Right renal pelvis (tissue), 4 donors: ENCODE measurements at regions not wholly inside any gene's neighbourhood (a gene's known extent, or its start where the extent isn't known, plus 50 kb on each side); places are given as distances from the start of the nearest gene placed in this dataset.

Experiments
- DNase-seq, 4 donors: peaks; one replicate each; pipeline ENCODE4 v3.0.0-alpha.2; 2013; ENCODE audit warnings: low read depth in 4 of 4, low spot score in 3 of 4, missing footprints in 1 of 4

DNA sequence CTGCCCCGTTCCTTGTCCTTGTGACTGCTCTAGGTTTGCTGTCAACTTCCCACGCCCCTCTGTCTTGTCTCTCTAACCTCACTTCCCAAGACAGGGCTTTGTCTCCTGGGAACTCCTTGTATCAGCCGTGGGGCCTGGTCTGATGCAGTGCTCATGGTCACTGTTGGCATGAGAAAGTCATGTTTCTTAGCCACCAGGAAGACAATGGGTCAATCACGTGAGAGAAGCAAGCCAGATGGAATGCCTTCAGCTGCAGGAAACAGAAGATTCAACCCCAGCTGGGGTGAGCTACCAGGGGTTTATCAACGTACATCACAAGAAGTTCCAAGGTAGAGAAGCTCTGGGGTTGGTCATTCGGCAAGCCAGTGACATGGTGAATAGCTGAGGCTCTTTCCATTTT is 116.6 kb downstream of the IRF8 start:
- DNase-seq, result no peak

- DNase-seq, result no peak
Measured at GRCh38 chr16:86016201-86016965, 117.4 kb downstream of the IRF8 start.

DNA sequence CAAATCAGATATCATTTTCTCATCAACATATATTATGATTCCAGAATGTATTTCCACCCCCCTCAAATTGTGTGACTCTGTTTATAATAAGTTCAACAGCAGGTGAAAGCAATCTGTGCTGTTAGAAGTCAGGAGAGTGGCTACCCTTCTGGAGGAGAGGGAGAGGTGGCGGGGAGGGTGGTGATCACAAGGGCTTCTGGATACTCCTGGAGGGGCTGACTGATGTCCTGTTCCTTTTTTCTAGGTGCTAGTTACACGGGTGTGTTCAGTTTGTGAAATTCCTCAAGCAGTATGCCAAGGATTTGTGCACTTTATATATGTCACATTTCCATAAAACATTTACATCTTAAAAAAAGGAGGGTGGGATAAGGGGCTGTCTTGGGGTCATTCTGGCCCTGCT is 119.1 kb downstream of the IRF8 start:
- DNase-seq, result no peak

GRCh38 chr16:86018487-86018886 is 119.5 kb downstream of the IRF8 start:
- peak in 2 of 4 donors; percentile 39 to 44 for DNase-seq

DNA sequence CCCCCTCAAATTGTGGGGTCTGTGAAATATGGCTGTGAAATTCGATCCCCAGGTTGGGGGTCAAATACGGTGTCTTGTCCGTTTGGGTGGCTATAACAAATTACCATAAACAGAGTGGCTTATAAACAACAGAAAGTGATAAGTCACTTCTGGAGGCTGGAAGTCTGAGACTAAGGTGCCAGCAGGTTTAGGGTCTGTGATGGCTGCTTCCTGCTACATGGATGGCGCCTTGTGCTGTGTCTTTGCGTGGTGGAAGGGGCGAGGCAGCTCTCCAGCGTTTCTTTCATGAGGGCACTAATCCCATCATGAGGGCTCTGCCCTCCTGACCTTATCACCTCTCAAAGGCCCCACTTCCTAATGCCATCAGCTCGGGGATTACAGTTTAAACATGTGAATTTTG is 120.0 kb downstream of the IRF8 start:
- DNase-seq, result no peak

DNA sequence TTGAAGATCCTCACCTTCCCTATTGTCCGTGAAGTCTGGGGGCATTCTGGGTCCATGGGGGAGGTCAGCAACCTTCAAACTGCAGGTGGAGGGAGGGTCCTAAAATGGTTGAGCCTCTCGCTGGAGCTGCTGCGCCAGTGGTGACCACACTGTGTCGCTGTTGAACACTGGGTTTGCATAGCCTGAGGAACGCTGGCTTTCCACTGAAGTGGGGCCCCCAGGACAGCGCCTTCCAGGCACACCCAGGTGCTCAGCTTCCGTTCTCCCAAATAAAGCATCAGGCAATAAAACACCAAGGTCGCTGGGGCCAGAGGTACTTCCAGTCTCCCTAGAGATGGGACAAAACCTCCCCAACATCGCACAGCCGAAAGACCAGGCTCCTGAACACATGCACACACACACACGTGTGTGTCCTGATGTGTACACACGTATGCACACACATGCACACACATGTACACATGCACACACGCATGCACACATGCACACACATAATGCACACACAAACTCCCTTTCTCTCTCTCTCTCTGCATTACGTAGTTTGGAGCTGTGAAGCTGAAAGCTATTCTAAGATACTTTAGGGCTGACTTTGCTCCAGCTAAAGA is 120.6 kb downstream of the IRF8 start:
- DNase-seq, result no peak

DNA sequence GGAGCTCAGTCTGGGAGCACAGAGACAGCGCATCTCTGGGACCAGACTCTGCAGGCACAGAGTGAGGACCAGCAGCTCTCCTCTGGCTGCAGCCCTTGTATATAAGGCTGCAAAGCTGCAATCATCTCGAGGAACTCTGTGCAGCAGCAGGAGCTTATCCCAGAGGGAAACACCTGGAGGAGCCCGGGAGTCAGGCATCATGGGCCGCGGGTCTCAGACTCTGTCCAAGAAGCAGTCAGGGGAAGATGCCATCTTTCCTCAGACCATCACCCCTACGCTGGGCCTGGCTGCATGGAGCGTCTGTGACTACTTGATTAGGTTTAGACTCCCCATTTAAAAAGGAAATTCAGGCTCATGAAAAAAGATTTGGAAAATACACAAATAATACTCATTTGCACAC is 122.0 kb downstream of the IRF8 start:
- no peak for DNase-seq

- DNase-seq, result no peak
Measured at GRCh38 chr16:86022381-86022960, 123.5 kb downstream of the IRF8 start.

DNA sequence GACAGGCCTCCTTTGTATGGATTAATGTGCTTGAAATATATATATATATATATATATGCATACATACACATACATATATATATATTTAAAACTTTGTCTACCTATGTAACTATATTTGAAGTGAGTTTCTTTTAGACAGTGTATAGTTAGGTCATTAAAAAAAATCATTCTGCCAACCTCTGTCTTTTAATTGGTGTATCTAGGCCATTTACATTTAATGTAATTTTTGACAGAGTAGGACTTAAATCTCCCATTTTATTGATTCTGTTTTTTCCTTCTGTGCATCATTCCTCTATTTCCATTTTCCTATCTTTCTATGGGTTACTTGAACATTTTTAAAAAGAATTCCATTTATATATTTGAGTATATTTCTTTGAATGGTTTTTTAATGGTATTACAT is 125.2 kb downstream of the IRF8 start:
- no peak for DNase-seq

DNA sequence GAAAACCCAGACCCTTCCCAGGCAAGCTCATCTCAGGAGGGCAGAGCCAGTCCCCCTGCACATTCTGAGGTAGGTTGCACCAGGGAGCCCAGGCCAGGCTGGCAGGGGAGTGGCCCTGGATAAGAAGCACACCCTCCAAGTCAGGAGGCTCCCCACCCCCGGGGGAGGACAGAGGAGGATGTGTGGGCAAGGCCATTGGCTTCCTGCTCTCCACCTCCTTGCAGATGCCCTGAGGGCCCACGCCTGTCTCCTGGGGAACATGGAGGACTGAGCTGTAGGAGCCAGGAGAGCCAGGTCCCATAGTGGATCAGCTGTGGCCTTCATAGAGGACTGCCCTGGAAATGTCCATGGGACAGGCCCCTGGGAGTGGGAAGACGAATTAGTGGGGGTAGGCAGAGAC is 126.7 kb downstream of the IRF8 start:
- DNase-seq, result no peak

GRCh38 chr16:86026171-86026910 is 127.4 kb downstream of the IRF8 start:
- no peak for DNase-seq

GRCh38 chr16:86026916-86027315 is 128.0 kb downstream of the IRF8 start:
- no peak for DNase-seq

- no peak for DNase-seq
Measured at GRCh38 chr16:86027373-86028126, 128.6 kb downstream of the IRF8 start.

GRCh38 chr16:86029131-86029741 is 130.3 kb downstream of the IRF8 start:
- no peak for DNase-seq

DNA sequence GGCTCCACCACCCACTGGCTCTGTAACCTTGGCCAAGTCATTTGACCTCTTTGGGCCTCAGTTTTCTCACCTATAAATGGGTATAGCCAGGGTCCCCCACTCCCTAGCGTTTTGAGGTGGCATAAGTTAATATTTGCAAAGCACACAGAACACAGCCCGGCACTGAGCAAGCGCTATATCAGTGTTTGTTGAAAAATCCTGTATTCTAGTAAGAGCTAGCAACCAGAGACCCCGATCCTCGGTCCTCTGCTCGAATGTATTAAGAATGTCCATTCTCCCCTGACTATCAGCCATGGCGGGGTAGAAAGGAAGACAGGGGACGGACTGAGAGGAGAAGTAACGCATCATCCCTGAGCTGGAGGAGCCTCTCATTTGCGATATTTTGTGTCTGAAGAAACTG is 131.2 kb downstream of the IRF8 start:
- no peak for DNase-seq

- no peak for DNase-seq
Measured at GRCh38 chr16:86031141-86031678, 132.2 kb downstream of the IRF8 start.

- peak; percentile 54 to 71 (median 61) for DNase-seq
Measured at GRCh38 chr16:86033016-86033474, 134.1 kb downstream of the IRF8 start.

GRCh38 chr16:86033971-86034370 is 135.0 kb downstream of the IRF8 start:
- DNase-seq, result no peak

GRCh38 chr16:86034421-86034919 is 135.5 kb downstream of the IRF8 start:
- no peak for DNase-seq

- DNase-seq, result no peak
Measured at GRCh38 chr16:86035906-86036305, 136.9 kb downstream of the IRF8 start.
